AG09309 (cell line): ENCODE measurements at regions not wholly inside any gene's neighbourhood (a gene's known extent, or its start where the extent isn't known, plus 50 kb on each side); places are given as distances from the start of the nearest gene placed in this dataset.

ENCODE experiments used
- DNase-seq: peaks from one replicate; pipeline ENCODE4 v3.0.0-alpha.2; 2010; ENCODE audit warnings: low read depth
- H3K4me3 ChIP-seq: 2 replicates; pipeline ENCODE4 v1.5.1; 2011; ENCODE audit warnings: mild to moderate bottlenecking, low read depth, low read length, moderate library complexity; ENCODE audit not compliant: control insufficient read depth
- TF ChIP-seq, protein P1 (sequence below): IDR thresholded peaks from 2 replicates; pipeline ENCODE4 v1.5.1; 2011; ENCODE audit warnings: mild to moderate bottlenecking, low read depth, low read length, inconsistent platforms; ENCODE audit not compliant: insufficient read depth, control insufficient read depth; ENCODE audit errors: missing control alignments

GRCh38 chr17:73719588-73720071, 75.4 kb upstream of the SDK2 start:
- no peak for DNase-seq
- no peak overlapping the region for H3K4me3 ChIP-seq
- TF ChIP-seq, protein P1, sequence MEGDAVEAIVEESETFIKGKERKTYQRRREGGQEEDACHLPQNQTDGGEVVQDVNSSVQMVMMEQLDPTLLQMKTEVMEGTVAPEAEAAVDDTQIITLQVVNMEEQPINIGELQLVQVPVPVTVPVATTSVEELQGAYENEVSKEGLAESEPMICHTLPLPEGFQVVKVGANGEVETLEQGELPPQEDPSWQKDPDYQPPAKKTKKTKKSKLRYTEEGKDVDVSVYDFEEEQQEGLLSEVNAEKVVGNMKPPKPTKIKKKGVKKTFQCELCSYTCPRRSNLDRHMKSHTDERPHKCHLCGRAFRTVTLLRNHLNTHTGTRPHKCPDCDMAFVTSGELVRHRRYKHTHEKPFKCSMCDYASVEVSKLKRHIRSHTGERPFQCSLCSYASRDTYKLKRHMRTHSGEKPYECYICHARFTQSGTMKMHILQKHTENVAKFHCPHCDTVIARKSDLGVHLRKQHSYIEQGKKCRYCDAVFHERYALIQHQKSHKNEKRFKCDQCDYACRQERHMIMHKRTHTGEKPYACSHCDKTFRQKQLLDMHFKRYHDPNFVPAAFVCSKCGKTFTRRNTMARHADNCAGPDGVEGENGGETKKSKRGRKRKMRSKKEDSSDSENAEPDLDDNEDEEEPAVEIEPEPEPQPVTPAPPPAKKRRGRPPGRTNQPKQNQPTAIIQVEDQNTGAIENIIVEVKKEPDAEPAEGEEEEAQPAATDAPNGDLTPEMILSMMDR, result no peak

- TF ChIP-seq, protein P1, result no peak
- no peak overlapping the region for H3K4me3 ChIP-seq
- DNase-seq, result no peak
Observed at GRCh38 chr17:73720187-73720834, 76.1 kb upstream of the SDK2 start.

DNA sequence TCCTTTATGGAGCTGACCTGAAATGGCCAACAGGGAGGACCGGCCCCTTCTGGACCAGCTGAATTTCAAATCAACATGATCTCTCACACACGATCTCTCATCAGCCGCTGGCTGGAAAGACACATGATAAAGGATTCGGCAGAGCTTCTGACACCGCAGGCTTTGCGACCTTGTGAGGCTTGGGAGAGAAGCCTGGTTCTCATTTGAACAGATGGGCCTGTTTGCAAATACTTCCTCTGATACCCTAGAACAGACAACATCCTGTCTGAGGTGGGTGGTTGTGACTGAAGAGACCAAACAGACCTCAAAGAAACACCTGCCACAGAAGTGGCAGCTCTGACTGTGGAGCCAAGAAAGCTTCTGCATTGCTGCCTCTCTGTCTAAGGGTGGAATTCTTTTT, 77.9 kb upstream of the SDK2 start:
- DNase-seq, result no peak
- TF ChIP-seq, protein P1, result no peak
- H3K4me3 ChIP-seq, result no peak overlapping the region

DNA sequence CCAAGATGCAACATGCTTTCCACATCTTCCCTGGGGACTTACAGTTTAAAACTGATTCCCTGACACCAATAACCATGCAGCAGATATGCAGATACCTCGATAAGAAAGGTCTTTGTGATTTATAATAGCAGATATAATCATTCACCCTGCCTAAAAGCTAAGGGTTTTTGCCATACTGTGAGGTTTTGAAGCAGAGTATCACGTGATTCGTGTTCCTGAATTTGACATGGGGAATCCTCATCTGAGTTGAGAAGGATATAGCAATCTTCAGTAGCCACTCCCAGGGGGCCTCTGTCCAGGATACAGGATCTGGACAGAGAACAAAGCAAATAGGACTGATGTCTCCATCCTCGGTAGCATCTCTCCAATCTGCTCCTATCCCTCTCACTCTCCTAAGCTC, 79.1 kb upstream of the SDK2 start:
- no peak for DNase-seq

GRCh38 chr17:73724341-73724740, 80.1 kb upstream of the SDK2 start:
- no peak for DNase-seq
- no peak overlapping the region for H3K4me3 ChIP-seq
- TF ChIP-seq, protein P1, result no peak

More for the DNA sequence above, 79.1 kb upstream of the SDK2 start:
- TF ChIP-seq, protein P1, result no peak
- H3K4me3 ChIP-seq, result no peak overlapping the region

DNA sequence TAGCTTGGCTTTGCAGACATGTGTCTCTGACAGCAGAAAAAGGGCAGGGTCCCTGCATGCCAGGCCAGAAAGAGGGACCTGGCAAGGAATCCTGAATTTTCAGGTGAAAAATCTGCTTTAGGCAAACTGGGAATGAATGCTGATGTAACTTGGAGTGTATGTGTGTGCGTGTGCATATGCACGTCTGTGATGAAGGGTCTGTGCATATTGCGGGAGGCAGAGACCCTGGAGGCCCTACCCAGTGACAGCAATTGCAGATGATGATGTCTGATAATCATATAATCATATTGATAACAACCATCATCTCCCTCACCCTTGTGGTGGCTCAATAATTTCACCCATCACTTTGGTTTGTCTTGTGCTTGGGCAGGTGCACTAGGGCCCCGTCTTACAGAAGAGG, 80.7 kb upstream of the SDK2 start:
- DNase-seq, result no peak
- H3K4me3 ChIP-seq, result no peak overlapping the region
- TF ChIP-seq, protein P1, result no peak
